GM12878 (cell line): ENCODE measurements at regions not wholly inside any gene's neighbourhood (a gene's known extent, or its start where the extent isn't known, plus 50 kb on each side); places are given as distances from the start of the nearest gene placed in this dataset.

Experiments used
- ATAC-seq: fragments of 200-7000 bp; cut with Tn5 transposase; 3 replicates; pipeline ENCODE4 v1.9.1; 2020; ENCODE audit warnings: mild to moderate bottlenecking, moderate library complexity
- BruUV-seq: library from RNA; stranded (reverse); fragments of 400-500 nt; replicated peaks from 2 replicates; lab custom pipeline; 2021; lab: Mats Ljungman, UMichigan
- CTCF ChIA-PET: fragments of 300-600 bp; sonication (Branson Sonifier 250); formaldehyde crosslinking; extraction: SDS; loops from one replicate; lab custom pipeline; 2021; ENCODE audit warnings: inconsistent platforms; lab: Yijun Ruan, JAX
- POLR2A ChIA-PET: fragments of 350-600 bp; formaldehyde crosslinking; extraction: SDS; loops from one replicate; lab custom pipeline; 2021; ENCODE audit warnings: inconsistent platforms; lab: Charles Lee
- RAD21 ChIA-PET: fragments of 300-600 bp; sonication (Branson Sonifier 250); formaldehyde crosslinking; loops from one replicate; lab custom pipeline; 2023; ENCODE audit warnings: antibody characterized with exemption; ENCODE audit not compliant: unreplicated experiment; lab: Charles Lee
- SMC1A ChIA-PET: fragments of 300-600 bp; sonication (Branson Sonifier 250); formaldehyde crosslinking; loops from one replicate; lab custom pipeline; 2023; ENCODE audit not compliant: unreplicated experiment, uncharacterized antibody; lab: Charles Lee
- DNase-seq: peaks from one replicate; pipeline ENCODE4 v3.0.0-alpha.2; 2011; ENCODE audit warnings: low read depth, low spot score
- FAIRE-seq: peaks from 3 replicates; lab custom pipeline; 2011; peaks lifted over from hg19 to GRCh38; lab: Jason Lieb, UNC
- H2AFZ ChIP-seq: 2 replicates; pipeline ENCODE4 v1.6.0; 2011; ENCODE audit warnings: low read depth, low read length, control low read depth; ENCODE audit not compliant: control insufficient read depth
- H3K27ac ChIP-seq: 2 replicates; pipeline ENCODE4 v1.5.1; 2011; ENCODE audit warnings: control low read depth; ENCODE audit not compliant: control insufficient read depth, insufficient read depth
- H3K27me3 ChIP-seq, 2 experiments: replicated peaks in 1 of 2; 2 replicates each; pipeline versions ENCODE4 v1.6.0 to v1.6.1; 2011; ENCODE audit warnings: low read length in 1 of 2; ENCODE audit not compliant: control insufficient read depth in 2 of 2, insufficient read depth in 2 of 2
- H3K36me3 ChIP-seq, 2 experiments: 2 replicates each; pipeline ENCODE4 v1.5.1; 2011; ENCODE audit warnings: low read length in 1 of 2; ENCODE audit not compliant: control insufficient read depth in 2 of 2, insufficient read depth in 2 of 2
- H3K4me1 ChIP-seq: 2 replicates; pipeline ENCODE4 v1.6.1; 2011; ENCODE audit warnings: mild to moderate bottlenecking, low read length, moderate library complexity, mixed read lengths; ENCODE audit not compliant: control insufficient read depth, insufficient read depth
- H3K4me2 ChIP-seq: 2 replicates; pipeline ENCODE4 v1.6.0; 2011; ENCODE audit warnings: control low read depth; ENCODE audit not compliant: control insufficient read depth, insufficient read depth
- H3K4me3 ChIP-seq: fragments of 200-600 bp; sonication (generic); 2 replicates; pipeline ENCODE4 v1.5.1; 2016
- H3K79me2 ChIP-seq: 2 replicates; pipeline ENCODE4 v1.6.0; 2011; ENCODE audit warnings: low read length; ENCODE audit not compliant: control insufficient read depth, insufficient read depth
- H3K9ac ChIP-seq: 2 replicates; pipeline ENCODE4 v1.8.0; 2011; ENCODE audit warnings: low read length, control low read depth, mixed read lengths; ENCODE audit not compliant: control insufficient read depth, insufficient read depth
- H3K9me3 ChIP-seq: replicated peaks from 3 replicates; pipeline ENCODE4 v1.5.1; 2011; ENCODE audit warnings: mild to moderate bottlenecking, low read length; ENCODE audit not compliant: control insufficient read depth, insufficient read depth
- H4K20me1 ChIP-seq: 2 replicates; pipeline ENCODE4 v1.6.0; 2011; ENCODE audit not compliant: control insufficient read depth, insufficient read depth
- ASH2L ChIP-seq: fragments of 300-600, 200-600 bp; sonication (generic); IDR thresholded peaks from 2 replicates; pipeline ENCODE4 v1.6.1; 2017; ENCODE audit warnings: low read depth, mild to moderate bottlenecking, borderline replicate concordance
- HDAC2 ChIP-seq: fragments of 200-600 bp; sonication (generic); IDR thresholded peaks from 2 replicates; pipeline ENCODE4 v1.6.1; 2017
- IRF4 ChIP-seq: IDR thresholded peaks from 2 replicates; pipeline ENCODE4 v1.6.1; 2011; ENCODE audit warnings: low read depth, low read length
- JUND ChIP-seq: IDR thresholded peaks from 2 replicates; pipeline ENCODE4 v1.6.1; 2012; ENCODE audit warnings: low read depth, mild to moderate bottlenecking, low read length, improper control_type of control experiment, moderate library complexity
- KDM1A ChIP-seq: fragments of 200-600 bp; sonication (generic); IDR thresholded peaks from 2 replicates; pipeline ENCODE4 v1.6.1; 2016; ENCODE audit warnings: borderline replicate concordance
- MTA2 ChIP-seq: fragments of 450-650 bp; IDR thresholded peaks from 2 replicates; pipeline ENCODE4 v1.6.1; 2016; ENCODE audit warnings: low read depth, mild to moderate bottlenecking, moderate library complexity
- MYC ChIP-seq: IDR thresholded peaks from 2 replicates; pipeline ENCODE4 v1.6.1; 2011; ENCODE audit warnings: mild to moderate bottlenecking, low read length, moderate library complexity, inconsistent platforms; ENCODE audit not compliant: insufficient read depth, insufficient replicate concordance, insufficient read length, severe bottlenecking
- NFIC ChIP-seq: IDR thresholded peaks from 2 replicates; pipeline ENCODE4 v1.6.1; 2012; ENCODE audit warnings: low read depth, mild to moderate bottlenecking, inconsistent platforms, low read length, moderate library complexity
- SUPT20H ChIP-seq: IDR thresholded peaks from 2 replicates; pipeline ENCODE4 v1.6.1; 2011; ENCODE audit warnings: low read depth, mild to moderate bottlenecking, low read length, moderate library complexity, borderline replicate concordance; ENCODE audit not compliant: control insufficient read depth
- ZBED1 ChIP-seq: IDR thresholded peaks from 2 replicates; pipeline ENCODE4 v1.6.1; 2016; ENCODE audit warnings: borderline replicate concordance
- WGBS: methylation state at CpG from one replicate; pipeline ENCODE4 v1.1.6; 2016; ENCODE audit warnings: low lambda C conversion rate; ENCODE audit not compliant: insufficient replicate concordance, insufficient coverage; ENCODE audit errors: missing lambda C conversion rate; 5-methylcytosine and 5-hydroxymethylcytosine counted together
- in situ Hi-C: fragments of 300-500 bp; cut with MboI; formaldehyde crosslinking; loops from 9 replicates; pipeline ENCODE4 v1.14.3; 2018; ENCODE audit warnings: mixed read lengths
- intact Hi-C: fragments of 100-400 bp; cut with micrococcal nuclease; formaldehyde crosslinking; loops from one replicate; pipeline ENCODE4 v1.14.2; 2022; ENCODE audit not compliant: unreplicated experiment

DNA sequence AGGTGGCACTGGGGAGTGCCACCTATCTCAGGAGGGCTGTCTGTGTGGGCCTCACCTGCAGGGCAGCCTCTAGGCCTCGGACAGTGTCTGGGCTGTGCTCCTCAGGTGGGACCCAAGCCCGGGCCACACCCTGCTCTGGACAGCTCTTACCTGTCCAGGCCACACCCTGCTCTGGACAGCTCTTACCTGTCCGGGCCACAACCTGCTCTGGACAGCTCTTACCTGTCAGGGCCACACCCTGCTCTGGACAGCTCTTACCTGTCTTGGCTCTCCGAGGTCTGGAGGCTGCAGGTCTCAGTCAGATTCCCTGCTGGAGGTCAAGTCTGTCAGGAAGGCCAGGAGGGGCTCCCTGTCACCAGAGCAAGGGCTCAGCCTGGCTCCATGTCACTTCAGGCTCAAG lies 80.6 kb downstream of the LINGO1 start:
- TF ChIP-seq NFIC = no peak
- no peak for TF ChIP-seq MYC
- no peak for TF ChIP-seq IRF4
- no peak for TF ChIP-seq HDAC2
- TF ChIP-seq ZBED1 = no peak
- TF ChIP-seq JUND = no peak
- TF ChIP-seq MTA2 = no peak
- no peak for TF ChIP-seq ASH2L
- no peak for TF ChIP-seq KDM1A
- no peak for TF ChIP-seq SUPT20H
- in situ Hi-C loops = no loop called here
- ChIA-PET RAD21 (no interaction called here), SMC1A (no interaction called here), POLR2A (no interaction called here), CTCF (no interaction called here)
- intact Hi-C loops = no loop called here
- Histone ChIP-seq H3K9ac (no peak overlapping the region), H4K20me1 (no peaks in the 10 kb centered on the region), H3K27ac (no peak overlapping the region), H3K4me2 (no peak overlapping the region), H2AFZ (no peak overlapping the region), H3K79me2 (no peaks in the 10 kb centered on the region), H3K36me3 (no peaks in the 10 kb centered on the region), H3K4me1 (no peaks in the 10 kb centered on the region), H3K9me3 (no peaks in the 10 kb centered on the region; the same call in 2 of the 3 replicates), H3K27me3 (0 out of 4 replicates have a peak, but pooled peaks cover 0 to 2% of the 10 kb centered on the region in 2 experiments), H3K4me3 (no peak overlapping the region)
- no TSS peak for BruUV-seq
- ATAC-seq (no peak), FAIRE-seq (no peak), DNase-seq (no peak)
- 2% methylated on average over 4 of the region's 4 CpGs for whole genome bisulfite sequencing
